GM21367 (cell line): ENCODE measurements at regions not wholly inside any gene's neighbourhood (a gene's known extent, or its start where the extent isn't known, plus 50 kb on each side); places are given as distances from the start of the nearest gene placed in this dataset.
"Not testable (repeated sequence)": the region's sequence is repeated elsewhere in the genome, so short reads cannot be mapped to it uniquely, and the experiment has no call there.

Source experiments
- ATAC-seq: cut with Tn5 transposase; IDR thresholded peaks from one replicate; pipeline ENCODE4 v1.9.1; 2021; ENCODE audit not compliant: unreplicated experiment

DNA sequence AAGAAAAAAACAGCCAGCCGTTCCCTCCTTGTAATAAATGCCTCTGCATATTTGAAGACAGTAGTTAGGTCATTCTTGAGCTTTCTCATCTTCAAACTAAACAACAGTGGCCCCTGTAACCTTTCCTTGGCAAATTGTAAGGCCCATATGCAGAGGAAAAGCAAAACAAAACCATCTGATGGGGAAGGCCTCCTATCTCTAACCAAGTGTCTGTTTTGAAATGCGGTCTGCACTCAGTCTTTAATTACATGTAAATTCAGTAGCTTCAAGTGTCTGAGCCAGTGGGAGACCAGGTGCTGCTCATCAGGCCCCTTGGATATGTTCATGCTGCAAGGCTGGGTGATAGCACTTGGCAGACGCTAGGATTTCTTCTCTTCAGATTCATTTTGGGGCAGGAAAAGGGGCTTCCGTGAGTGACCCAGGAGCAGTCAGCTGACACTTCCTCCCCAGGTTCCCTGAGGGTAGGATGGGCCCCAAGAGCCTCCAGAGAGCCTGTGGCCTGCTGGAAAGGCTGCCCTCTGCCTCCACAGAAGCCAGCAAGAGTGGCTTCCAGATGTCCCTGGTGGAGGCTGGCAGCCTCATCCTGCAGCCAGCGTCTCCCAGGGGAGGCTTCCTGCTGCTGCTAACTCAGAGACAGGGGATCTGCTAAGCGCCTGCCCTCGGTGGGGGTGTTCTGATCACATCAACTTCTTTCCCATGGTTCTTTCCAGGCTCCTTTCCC lies 60.2 kb upstream of the PLGLB2 start:
- not testable (repeated sequence) for ATAC-seq

DNA sequence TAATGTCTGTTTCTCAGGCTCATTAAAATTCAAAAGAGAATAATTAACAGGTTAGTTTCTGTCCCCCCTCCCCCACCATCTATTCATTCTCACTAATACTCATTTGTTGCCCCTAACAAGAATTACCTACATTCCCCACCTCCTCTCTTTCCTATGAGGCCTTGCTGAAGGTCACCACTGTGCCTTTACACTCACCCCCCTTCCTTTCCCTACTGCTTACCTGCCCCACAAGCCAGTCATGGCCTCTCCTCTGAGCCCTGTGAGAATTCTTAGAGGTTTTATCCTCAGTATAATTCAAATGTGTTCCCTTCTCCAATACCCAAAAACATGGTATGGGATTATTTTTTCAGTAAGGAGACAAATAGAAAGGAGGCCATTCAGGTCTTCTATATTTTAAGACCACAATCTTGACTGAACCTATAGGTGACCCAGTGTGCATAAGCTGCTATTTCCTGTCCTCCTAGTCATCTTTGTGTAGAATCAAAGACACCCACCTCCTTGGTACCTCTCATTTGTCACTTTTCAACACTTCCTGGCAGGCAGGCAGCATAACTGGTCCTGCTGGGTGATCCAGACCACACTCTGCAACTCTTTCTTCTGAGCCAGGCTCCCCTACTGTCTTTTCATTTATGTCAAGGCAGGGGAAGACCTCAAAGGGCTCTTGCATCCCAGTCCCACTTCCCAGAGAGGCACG lies 55.8 kb upstream of the PLGLB2 start:
- not testable (repeated sequence) for ATAC-seq

DNA sequence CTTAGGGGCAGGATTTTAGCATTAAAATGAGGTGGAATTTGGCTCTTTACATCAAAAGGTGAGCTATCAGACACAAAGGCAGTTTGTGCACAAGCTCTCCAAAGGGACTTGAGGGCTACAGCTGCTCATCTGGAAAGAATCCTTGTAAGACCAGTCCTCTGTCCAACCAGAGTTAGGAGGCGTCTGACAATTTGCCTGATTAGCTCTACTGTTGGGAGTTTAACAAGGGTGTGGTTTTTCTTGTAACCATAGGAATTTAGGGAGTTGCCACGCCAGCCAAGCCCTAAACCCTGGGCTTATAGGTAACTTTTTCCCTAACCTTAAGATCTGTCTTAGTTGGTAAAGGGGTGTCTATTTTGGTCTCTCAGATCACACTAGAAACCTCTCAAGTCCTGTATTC lies 55.0 kb upstream of the PLGLB2 start:
- not testable (repeated sequence) for ATAC-seq

DNA sequence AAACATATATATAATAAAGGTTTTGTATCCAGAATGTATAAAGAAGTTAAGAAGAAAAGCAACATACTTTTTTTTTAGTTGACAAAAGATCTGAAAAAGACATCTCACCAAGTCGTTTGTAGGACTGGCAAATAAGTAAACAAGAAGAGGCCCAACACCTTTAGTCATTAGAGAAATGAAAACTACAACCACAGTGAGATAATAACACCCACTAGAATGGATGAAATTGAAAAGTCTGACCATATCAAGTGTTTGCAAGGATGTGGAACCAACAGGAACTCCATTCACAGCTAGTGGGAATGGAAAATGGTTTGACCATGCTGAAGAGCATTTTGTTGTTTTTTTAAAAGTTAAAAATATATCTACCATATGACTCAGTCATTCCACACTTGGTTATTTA lies 54.0 kb upstream of the PLGLB2 start:
- ATAC-seq = not testable (repeated sequence)

DNA sequence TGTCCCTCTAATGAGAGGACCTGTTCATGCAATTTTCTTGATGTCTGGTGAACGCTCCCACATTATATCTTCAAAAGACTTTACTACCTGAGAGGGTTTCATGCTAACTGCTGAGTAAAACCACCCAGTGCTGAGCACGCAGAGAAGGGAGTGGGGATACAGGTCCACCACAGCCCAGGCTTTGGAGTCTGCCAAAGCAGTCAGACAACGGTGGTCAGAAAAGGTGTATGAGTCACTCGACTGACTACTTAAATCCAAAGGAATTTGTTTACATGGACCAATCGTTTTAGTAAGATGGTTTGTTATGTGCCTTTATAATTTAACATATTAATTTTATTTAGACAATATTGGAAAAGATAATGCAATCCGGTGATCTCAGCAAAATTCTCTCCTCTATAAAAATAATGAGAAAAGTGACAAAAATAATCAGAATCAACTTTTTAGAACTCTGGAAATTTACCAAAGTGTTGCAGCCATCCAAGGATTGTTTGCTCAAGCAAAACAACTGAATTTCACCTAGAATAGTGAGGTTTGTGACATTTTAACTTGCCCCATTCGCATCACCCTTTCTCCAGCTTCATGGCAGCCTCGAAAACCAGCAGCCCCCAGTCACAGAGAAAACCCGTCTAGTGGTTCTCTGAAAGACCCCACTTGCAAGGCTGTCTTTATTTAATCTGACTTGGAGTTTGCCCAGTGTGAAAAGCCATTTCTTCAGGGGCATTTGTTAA lies 52.1 kb upstream of the PLGLB2 start:
- not testable (repeated sequence) for ATAC-seq
